Activated naive CD8-positive, alpha-beta T cell treated with anti-CD3 and anti-CD28 coated beads, Interleukin-2, amount 50 U/mL, for 16 hours (primary cell): ENCODE measurements at regions not wholly inside any gene's neighbourhood (a gene's known extent, or its start where the extent isn't known, plus 50 kb on each side); places are given as distances from the start of the nearest gene placed in this dataset.

ENCODE experiments used
- DNase-seq: peaks from one replicate; pipeline ENCODE4 v3.0.0-alpha.2; 2020; ENCODE audit warnings: low read depth, low spot score

GRCh38 chr18:4854671-4855070 is 342.4 kb downstream of the AKAIN1 start:
- no peak for DNase-seq

- no peak for DNase-seq
Observed at GRCh38 chr18:4851301-4851976, 345.6 kb downstream of the AKAIN1 start.

GRCh38 chr18:4847056-4847455 is 350.0 kb downstream of the AKAIN1 start:
- no peak for DNase-seq

GRCh38 chr18:4844320-4844719 is 352.7 kb downstream of the AKAIN1 start:
- no peak for DNase-seq

GRCh38 chr18:4843771-4844170 is 353.3 kb downstream of the AKAIN1 start:
- no peak for DNase-seq

- DNase-seq, result no peak
Observed at GRCh38 chr18:4842751-4843150, 354.3 kb downstream of the AKAIN1 start.

GRCh38 chr18:4842287-4842686 is 354.8 kb downstream of the AKAIN1 start:
- DNase-seq, result no peak

GRCh38 chr18:4839639-4840038 is 357.4 kb downstream of the AKAIN1 start:
- DNase-seq, result no peak

GRCh38 chr18:4836141-4836540 is 360.9 kb downstream of the AKAIN1 start:
- no peak for DNase-seq

GRCh38 chr18:4831791-4832375 is 365.2 kb downstream of the AKAIN1 start:
- DNase-seq, result no peak

- DNase-seq, result no peak
Observed at GRCh38 chr18:4831127-4831526, 365.9 kb downstream of the AKAIN1 start.

- no peak for DNase-seq
Observed at GRCh38 chr18:4823091-4823490, 368.0 kb upstream of the DLGAP1 start.

GRCh38 chr18:4821801-4822200 is 366.7 kb upstream of the DLGAP1 start:
- DNase-seq, result no peak

GRCh38 chr18:4817665-4818064 is 362.6 kb upstream of the DLGAP1 start:
- no peak for DNase-seq

GRCh38 chr18:4813708-4814107 is 358.6 kb upstream of the DLGAP1 start:
- DNase-seq, result no peak

- DNase-seq, result no peak
Observed at GRCh38 chr18:4808891-4809290, 353.8 kb upstream of the DLGAP1 start.

- DNase-seq, result no peak
Observed at GRCh38 chr18:4807604-4808293, 352.6 kb upstream of the DLGAP1 start.

- DNase-seq, result no peak
Observed at GRCh38 chr18:4806331-4806730, 351.2 kb upstream of the DLGAP1 start.

- DNase-seq, result no peak
Observed at GRCh38 chr18:4802296-4802695, 347.2 kb upstream of the DLGAP1 start.

- no peak for DNase-seq
Observed at GRCh38 chr18:4801151-4801550, 346.0 kb upstream of the DLGAP1 start.

GRCh38 chr18:4797002-4797685 is 342.0 kb upstream of the DLGAP1 start:
- no peak for DNase-seq

- DNase-seq, result no peak
Observed at GRCh38 chr18:4789506-4789905, 334.4 kb upstream of the DLGAP1 start.

- no peak for DNase-seq
Observed at GRCh38 chr18:4781873-4782272, 326.8 kb upstream of the DLGAP1 start.
